Heart right ventricle (tissue), 16 donors: ENCODE measurements at regions not wholly inside any gene's neighbourhood (a gene's known extent, or its start where the extent isn't known, plus 50 kb on each side); places are given as distances from the start of the nearest gene placed in this dataset.

ENCODE experiments used
- ATAC-seq, 8 donors: fragments of 200-7000 bp; cut with Tn5 transposase; one replicate each; pipeline ENCODE4 v1.9.1; 2020; ENCODE audit warnings: mild to moderate bottlenecking in 8 of 8, moderate library complexity in 8 of 8, moderate number of reproducible peaks in 1 of 8
- DNase-seq, 2 donors: peaks; one replicate each; pipeline ENCODE4 v3.0.0-alpha.2; 2020
- H3K27ac ChIP-seq, 10 donors: fragments of 200-600 bp; sonication (generic) in 2 of 10; one replicate each; pipeline versions ENCODE4 v1.5.0 to v1.8.0; 2020 to 2022; ENCODE audit warnings: mild to moderate bottlenecking in 3 of 10
- H3K27me3 ChIP-seq, 7 donors: fragments of 200-600 bp; one replicate each; pipeline ENCODE4 v1.8.0; 2021 to 2022; ENCODE audit warnings: mild to moderate bottlenecking in 2 of 7
- H3K36me3 ChIP-seq, 9 donors: fragments of 200-600 bp; sonication (generic) in 1 of 9; one replicate each; pipeline versions ENCODE4 v1.5.0 to v1.8.0; 2020 to 2022; ENCODE audit warnings: mild to moderate bottlenecking in 2 of 9
- H3K4me1 ChIP-seq, 9 donors: fragments of 200-600 bp; sonication (generic) in 1 of 9; one replicate each; pipeline versions ENCODE4 v1.5.0 to v1.8.0; 2020 to 2022; ENCODE audit warnings: mild to moderate bottlenecking in 4 of 9
- H3K4me3 ChIP-seq, 10 donors: fragments of 200-600 bp; sonication (generic) in 2 of 10; one replicate each; pipeline versions ENCODE4 v1.5.0 to v1.8.0; 2020 to 2022; ENCODE audit warnings: mild to moderate bottlenecking in 7 of 10, moderate library complexity in 2 of 10
- H3K9me3 ChIP-seq, 11 donors: fragments of 200-600 bp in 10 of 11; sonication (generic) in 2 of 11; one replicate each; pipeline versions ENCODE4 v1.5.0 to v1.8.0; 2013 to 2022; ENCODE audit warnings: mild to moderate bottlenecking in 2 of 11, control low read depth in 1 of 11, moderate library complexity in 1 of 11
- CTCF ChIP-seq, 9 donors: fragments of 200-600 bp; sonication (generic) in 2 of 9; IDR thresholded peaks; one replicate each; pipeline versions ENCODE4 v1.5.0 to v1.8.0; 2021 to 2022; ENCODE audit warnings: antibody characterized with exemption in 9 of 9, mild to moderate bottlenecking in 5 of 9, moderate library complexity in 1 of 9
- WGBS, 2 donors: extraction: QIAGEN DNeasy Blood & Tissue Kit; methylation state at CpG; one replicate each; pipeline ENCODE4 v1.1.7; 2013; ENCODE audit warnings: inconsistent platforms in 1 of 2; 5-methylcytosine and 5-hydroxymethylcytosine counted together
- intact Hi-C, 10 donors: fragments of 100-400 bp; cut with DNase I; formaldehyde crosslinking; loops; one replicate each; pipeline versions ENCODE4 v1.11.1 to v1.14.2; 2022
- donor health status: Arrhythmogenic right ventricular cardiomyopathy.
- donor health status: ischemic (EF 13 %, LVEDD 7.1; RV severe dilation, severe dysfunction).
- donor health status: healthy with polysubstance abuse.
- donor health status: DM: no; HTN: yes; CAD: no.
- donor health status: DM: no; HTN: no; CAD: no.
- donor health status: ischemic (EF 25% LVEDD 6.9; RV normal size, moderate dysfunction).
- donor health status: ischemic (EF 25% LVEDD 5.7; RV mildly dilated, moderate dysfunction).
- donor health status: healthy.
- donor health status: DM: yes; HTN: yes; CAD: no.
- donor health status: Ischemic cardiomyopathy.
- donor health status: ischemic (EF 35%, LVEDD 5.7; RV mildly dilated, moderate dysfunction).
- donor health status: nonischemic (EF 11% LVEDD 7.7; RV severe dilation, severe dysfunction).
- donor health status: DM: yes; HTN: yes; CAD: no.
- donor health status: PGD.
- donor health status: ischemic (EF 29% LVEDD 5.4; RV normal size, mild dysfunction).
- donor health status: nonischemic (EF 23%, LVEDD 6.1; RV moderate dilation, normal function).

GRCh38 chr1:194474701-194475100 lies 1288.3 kb upstream of the B3GALT2 start:
- intact Hi-C loops: no loop called here
- DNase-seq: no peak
- Histone ChIP-seq H3K4me3 (no peak overlapping the region), H3K9me3 (no peaks in the 10 kb centered on the region), H3K36me3 (no peaks in the 10 kb centered on the region), H3K27ac (no peak overlapping the region), H3K27me3 (no peaks in the 10 kb centered on the region), H3K4me1 (peaks cover 0 to 5% (median 0%) of the 10 kb centered on the region in 9 donors)
- ATAC-seq: no peak
- TF ChIP-seq CTCF (IDR thresholded peaks at IDR 0.05): no peak
- WGBS, 2 donors: 78 to 86% methylated on average over 3 of the region's 3 CpGs

DNA sequence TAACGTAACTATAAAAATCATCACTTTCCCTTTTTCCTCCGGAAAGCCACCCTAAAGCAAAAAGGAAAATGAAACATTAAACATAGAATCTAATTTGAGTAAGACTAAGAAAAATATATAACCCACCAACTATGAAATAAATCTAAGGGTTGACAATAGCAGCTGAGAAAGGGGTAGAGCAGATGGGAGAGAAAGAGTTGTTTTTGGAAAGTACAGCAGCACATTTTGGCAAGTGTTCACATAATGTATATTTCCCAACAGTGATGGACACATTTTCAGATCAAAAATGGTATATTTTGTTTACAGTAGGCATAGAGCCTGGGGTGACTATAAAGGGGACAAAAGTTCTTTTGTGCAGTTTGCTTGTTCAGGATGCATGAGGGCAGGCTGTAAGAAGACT lies 1287.4 kb upstream of the B3GALT2 start:
- DNase-seq (no peak), ATAC-seq (no peak)
- Histone ChIP-seq H3K4me3 (no peak overlapping the region), H3K27me3 (no peaks in the 10 kb centered on the region), H3K27ac (no peak overlapping the region), H3K9me3 (no peaks in the 10 kb centered on the region), H3K4me1 (peaks cover 0 to 5% (median 0%) of the 10 kb centered on the region in 9 donors), H3K36me3 (no peaks in the 10 kb centered on the region)
- WGBS, 2 donors: 80 to 81% methylated on average over 2 of the region's 2 CpGs
- TF ChIP-seq CTCF (IDR thresholded peaks at IDR 0.05): no peak
- intact Hi-C loops: no loop called here

- Histone ChIP-seq H3K4me3 (no peak overlapping the region), H3K27me3 (no peaks in the 10 kb centered on the region), H3K9me3 (no peaks in the 10 kb centered on the region), H3K36me3 (no peaks in the 10 kb centered on the region), H3K4me1 (no peaks in the 10 kb centered on the region), H3K27ac (no peak overlapping the region)
- ATAC-seq: no peak
- no peak for DNase-seq
- intact Hi-C loops: no loop called here
- 42 to 63% methylated on average over 1 of the region's 1 CpG for WGBS, 2 donors
- no peak for TF ChIP-seq CTCF (IDR thresholded peaks at IDR 0.05)
Measured at GRCh38 chr1:194469282-194469681, 1282.9 kb upstream of the B3GALT2 start.

- no peaks in the 10 kb centered on the region for H3K9me3 ChIP-seq
- no peak for DNase-seq
Measured at GRCh38 chr1:194466706-194467105, 1280.3 kb upstream of the B3GALT2 start.

More at GRCh38 chr1:194466706-194467105, 1280.3 kb upstream of the B3GALT2 start:
- H3K27ac ChIP-seq: no peak overlapping the region
- WGBS, 2 donors: 19 to 27% methylated on average over 4 of the region's 4 CpGs
- intact Hi-C loops: no loop called here
- H3K27me3 ChIP-seq: no peaks in the 10 kb centered on the region
- no peak overlapping the region for H3K4me3 ChIP-seq
- no peaks in the 10 kb centered on the region for H3K36me3 ChIP-seq
- ATAC-seq: peak in 1 of 8 donors; percentile 70
- peak in 6 of 9 donors; percentile 13 to 50 (median 33) for TF ChIP-seq CTCF (IDR thresholded peaks at IDR 0.05)
- no peaks in the 10 kb centered on the region for H3K4me1 ChIP-seq
